SH-SY5Y (cell line): ENCODE measurements at regions not wholly inside any gene's neighbourhood (a gene's known extent, or its start where the extent isn't known, plus 50 kb on each side); places are given as distances from the start of the nearest gene placed in this dataset.

Experiments
- GATA2 ChIP-seq: IDR thresholded peaks from 2 replicates; pipeline ENCODE4 v1.6.1; 2011; ENCODE audit warnings: mild to moderate bottlenecking, low read depth, low read length
- GATA3 ChIP-seq: IDR thresholded peaks from 2 replicates; pipeline ENCODE4 v1.6.1; 2011; ENCODE audit warnings: low read depth, mild to moderate bottlenecking, low read length, moderate library complexity

DNA sequence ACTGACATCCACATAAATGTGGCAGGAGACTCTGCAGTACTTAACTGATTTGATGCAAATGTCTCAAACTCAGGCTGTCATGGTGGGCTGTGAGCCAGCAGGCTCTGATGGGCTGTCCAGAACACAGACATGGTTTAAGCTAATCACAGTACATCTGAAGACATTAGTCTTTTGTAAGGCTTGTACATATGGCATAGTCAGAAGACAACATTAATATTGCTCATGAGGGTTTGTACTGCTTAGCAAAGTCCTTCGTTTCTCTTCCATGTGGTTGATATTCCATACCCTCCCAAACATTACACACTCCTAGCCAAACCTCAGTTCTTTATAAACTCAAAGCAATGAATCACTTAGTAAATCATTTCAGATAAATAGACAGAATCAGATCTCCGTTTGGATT, 330.6 kb downstream of the RND3 start:
- TF ChIP-seq GATA3, result no peak
- TF ChIP-seq GATA2, result no peak
